Activated naive CD4-positive, alpha-beta T cell treated with anti-CD3 and anti-CD28 coated beads for 36 hours (primary cell): ENCODE measurements at regions not wholly inside any gene's neighbourhood (a gene's known extent, or its start where the extent isn't known, plus 50 kb on each side); places are given as distances from the start of the nearest gene placed in this dataset.

Experiments
- CTCF ChIA-PET: fragments of 350-600 bp; sonication (Branson Sonifier 250); formaldehyde crosslinking; loops from one replicate; lab custom pipeline; 2021; ENCODE audit warnings: antibody characterized with exemption; lab: Charles Lee
- DNase-seq: peaks from one replicate; pipeline ENCODE4 v3.0.0-alpha.2; 2020
- H3K27ac Mint-ChIP-seq: one replicate; pipeline ENCODE4 v1.8.0; 2021; ENCODE audit warnings: mild to moderate bottlenecking, mixed read lengths
- H3K27me3 Mint-ChIP-seq: one replicate; pipeline ENCODE4 v1.8.0; 2021; ENCODE audit warnings: low read depth, mixed read lengths
- H3K36me3 Mint-ChIP-seq: one replicate; pipeline ENCODE4 v1.8.0; 2021; ENCODE audit warnings: low read depth, mixed read lengths
- H3K4me1 Mint-ChIP-seq: one replicate; pipeline ENCODE4 v1.8.0; 2021; ENCODE audit warnings: low read depth, mixed read lengths
- H3K4me3 Mint-ChIP-seq: one replicate; pipeline ENCODE4 v1.8.0; 2021; ENCODE audit warnings: mild to moderate bottlenecking, moderate library complexity, mixed read lengths
- H3K9me3 Mint-ChIP-seq: one replicate; pipeline ENCODE4 v1.8.0; 2021; ENCODE audit warnings: mixed read lengths
- intact Hi-C: fragments of 100-400 bp; cut with micrococcal nuclease; formaldehyde crosslinking; loops from one replicate; pipeline ENCODE4 v1.15.1; 2023

DNA sequence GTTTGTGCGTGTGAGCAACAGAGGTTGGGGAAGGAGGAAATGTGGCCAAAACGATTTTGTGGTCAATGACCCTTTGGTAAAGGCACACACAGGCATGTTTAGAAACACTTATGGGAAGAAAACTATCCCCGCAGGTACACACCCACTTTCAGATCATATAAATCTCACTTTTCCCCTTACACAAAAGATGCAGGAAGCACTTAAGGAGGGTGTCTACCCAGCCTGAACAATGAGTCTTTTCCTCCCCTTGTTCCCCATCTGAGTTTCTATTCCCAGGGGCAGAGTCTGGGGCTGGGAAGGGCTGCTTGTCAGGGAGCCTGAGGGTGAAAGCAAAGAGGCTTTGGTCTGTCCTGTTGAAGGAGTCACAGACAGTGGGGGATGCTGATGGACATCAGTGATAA lies 193.2 kb upstream of the SALL4 start:
- no peaks in the 10 kb centered on the region for H3K9me3 Mint-ChIP-seq
- DNase-seq: no peak
- H3K27me3 Mint-ChIP-seq: no peaks in the 10 kb centered on the region
- intact Hi-C loops: no loop called here
- H3K4me3 Mint-ChIP-seq: no peak overlapping the region
- H3K4me1 Mint-ChIP-seq: no peaks in the 10 kb centered on the region
- H3K27ac Mint-ChIP-seq: no peak overlapping the region
- CTCF ChIA-PET: no interaction called here
- H3K36me3 Mint-ChIP-seq: no peaks in the 10 kb centered on the region

DNA sequence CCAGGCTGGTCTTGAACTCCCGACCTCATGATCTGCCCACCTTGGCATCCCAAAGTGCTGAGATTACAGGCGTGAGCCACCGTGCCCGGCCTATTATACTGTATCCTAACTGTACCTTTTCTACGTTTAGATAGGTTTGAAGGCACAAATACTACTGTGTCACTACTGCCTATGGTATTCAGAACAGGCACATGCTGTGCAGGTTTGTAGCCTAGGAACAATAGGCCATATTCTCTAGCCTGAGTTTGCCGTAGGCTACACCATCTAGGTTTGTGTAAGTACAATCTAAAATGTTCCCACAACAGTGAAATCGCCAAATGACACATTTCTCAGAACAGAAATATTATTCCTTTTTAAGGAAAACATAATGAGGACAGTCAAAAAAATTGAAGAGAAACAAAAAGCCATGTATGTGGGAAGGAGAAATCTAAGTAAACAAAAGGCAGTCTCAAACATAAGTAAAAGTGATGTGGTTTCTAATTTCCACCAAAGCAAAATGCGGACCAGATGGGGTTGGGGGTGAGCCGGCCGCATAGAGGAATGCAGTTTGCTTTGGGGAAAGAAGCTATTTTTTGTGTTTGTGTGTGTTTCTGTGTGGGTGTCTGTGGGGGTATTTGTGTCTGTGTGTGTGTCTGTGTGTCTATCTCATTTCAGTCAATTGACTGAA lies 192.6 kb upstream of the SALL4 start:
- no peaks in the 10 kb centered on the region for H3K9me3 Mint-ChIP-seq
- CTCF ChIA-PET: no interaction called here
- no peaks in the 10 kb centered on the region for H3K4me1 Mint-ChIP-seq
- no peaks in the 10 kb centered on the region for H3K27me3 Mint-ChIP-seq
- no peak overlapping the region for H3K4me3 Mint-ChIP-seq
- intact Hi-C loops: no loop called here
- H3K36me3 Mint-ChIP-seq: no peaks in the 10 kb centered on the region
- DNase-seq: no peak
- H3K27ac Mint-ChIP-seq: no peak overlapping the region

DNA sequence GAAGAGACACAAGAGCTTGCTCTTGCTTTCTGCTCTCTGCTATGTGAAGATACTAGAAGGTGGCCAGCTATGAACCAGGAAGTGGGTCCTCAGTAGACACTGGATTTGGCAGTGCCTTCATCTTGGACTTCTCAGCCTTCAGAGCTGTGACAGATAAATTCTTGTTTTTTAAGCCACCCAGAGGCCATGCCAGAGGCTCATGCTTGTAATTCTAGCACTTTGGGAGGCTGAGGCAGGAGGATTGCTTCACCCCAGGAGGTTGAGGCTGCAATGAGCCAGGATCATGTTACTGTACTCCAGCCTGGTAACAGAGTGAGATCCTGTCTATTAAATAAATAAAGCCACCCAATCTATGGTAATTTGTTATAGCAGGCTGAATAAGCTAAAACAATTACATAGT lies 185.5 kb upstream of the SALL4 start:
- H3K27me3 Mint-ChIP-seq: no peaks in the 10 kb centered on the region

DNA sequence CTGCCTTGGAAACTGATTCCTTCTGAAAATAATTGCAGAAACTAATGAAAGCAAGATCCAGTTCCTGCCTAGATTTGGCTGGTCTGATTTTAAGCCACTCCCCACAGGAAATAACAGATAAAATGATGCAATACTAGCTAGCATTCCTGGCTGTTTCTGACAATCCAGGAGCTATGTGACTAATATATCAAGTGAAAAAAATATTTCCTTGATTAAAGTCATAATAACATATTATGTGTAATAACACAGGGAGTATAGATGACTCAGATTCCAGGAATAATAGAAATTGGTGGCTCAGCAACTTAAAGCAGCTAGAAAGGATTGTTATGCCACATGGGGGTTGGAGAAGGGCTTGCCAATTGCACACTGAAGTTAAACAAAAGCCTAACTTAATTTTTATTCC lies 182.7 kb upstream of the SALL4 start:
- Mint-ChIP-seq H3K36me3 (no peaks in the 10 kb centered on the region), H3K27me3 (no peaks in the 10 kb centered on the region), H3K27ac (no peak overlapping the region), H3K9me3 (no peaks in the 10 kb centered on the region), H3K4me3 (no peak overlapping the region), H3K4me1 (peaks cover 2% of the 10 kb centered on the region)
- intact Hi-C loops: no loop called here
- CTCF ChIA-PET: no interaction called here
- no peak for DNase-seq

More for the DNA sequence above, 185.5 kb upstream of the SALL4 start:
- Mint-ChIP-seq H3K4me3 (no peak overlapping the region), H3K9me3 (no peaks in the 10 kb centered on the region), H3K36me3 (no peaks in the 10 kb centered on the region), H3K4me1 (peaks cover 2% of the 10 kb centered on the region), H3K27ac (no peak overlapping the region)
- no peak for DNase-seq
- CTCF ChIA-PET: interaction anchor here (0.6 kb wide), 1 partner anchor 364 kb away, joined by 3 read pairs; no protein-coding TSS in a partner anchor
- intact Hi-C loops: no loop called here

DNA sequence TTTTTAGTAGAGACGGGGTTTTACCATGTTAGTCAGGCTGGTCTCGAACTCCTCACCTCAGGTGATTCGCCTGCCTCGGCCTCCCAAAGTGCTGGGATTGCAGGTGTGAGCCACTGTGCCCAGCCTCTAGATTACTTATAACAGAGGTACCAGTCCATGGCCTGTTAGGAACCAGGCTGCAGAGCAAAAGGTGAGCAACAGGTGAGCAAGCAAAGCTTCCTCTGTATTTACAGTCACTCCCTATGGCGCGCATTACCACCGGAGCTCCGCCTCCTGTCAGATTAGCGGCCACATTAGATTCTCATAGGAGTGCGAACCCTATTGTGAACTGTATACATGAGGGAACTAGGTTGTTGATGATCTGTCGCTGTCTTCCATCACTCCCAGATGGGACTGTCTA lies 178.0 kb upstream of the SALL4 start:
- H3K27me3 Mint-ChIP-seq: no peaks in the 10 kb centered on the region
- peaks cover 2% of the 10 kb centered on the region for H3K4me1 Mint-ChIP-seq
- H3K36me3 Mint-ChIP-seq: no peaks in the 10 kb centered on the region
- peaks cover 5% of the 10 kb centered on the region for H3K9me3 Mint-ChIP-seq
- intact Hi-C loops: no loop called here
- no peak overlapping the region for H3K4me3 Mint-ChIP-seq
- H3K27ac Mint-ChIP-seq: no peak overlapping the region
- CTCF ChIA-PET: no interaction called here
- no peak for DNase-seq

DNA sequence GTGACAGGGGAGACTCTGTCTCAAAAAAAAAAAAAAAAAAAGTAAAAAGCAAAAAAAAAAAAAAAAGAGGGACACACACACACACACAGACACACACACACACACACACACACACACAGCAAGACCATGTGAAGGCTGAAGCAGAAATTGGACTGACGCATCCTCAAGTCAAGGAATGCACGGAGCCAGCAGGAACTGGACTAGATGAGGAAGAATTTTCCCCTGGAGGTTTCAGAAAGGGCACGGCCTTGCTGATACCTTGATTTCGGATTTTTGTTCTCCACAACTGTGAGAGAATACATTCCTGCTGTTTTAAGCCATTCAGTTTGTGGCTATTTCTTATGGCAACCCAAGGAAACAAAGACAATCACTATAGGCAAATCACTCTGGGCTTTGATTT lies 176.9 kb upstream of the SALL4 start:
- intact Hi-C loops: no loop called here
- H3K36me3 Mint-ChIP-seq: no peaks in the 10 kb centered on the region
- CTCF ChIA-PET: no interaction called here
- H3K4me1 Mint-ChIP-seq: no peaks in the 10 kb centered on the region
- peaks cover 5% of the 10 kb centered on the region for H3K9me3 Mint-ChIP-seq
- H3K4me3 Mint-ChIP-seq: no peak overlapping the region
- H3K27ac Mint-ChIP-seq: no peak overlapping the region
- no peak for DNase-seq
- no peaks in the 10 kb centered on the region for H3K27me3 Mint-ChIP-seq

DNA sequence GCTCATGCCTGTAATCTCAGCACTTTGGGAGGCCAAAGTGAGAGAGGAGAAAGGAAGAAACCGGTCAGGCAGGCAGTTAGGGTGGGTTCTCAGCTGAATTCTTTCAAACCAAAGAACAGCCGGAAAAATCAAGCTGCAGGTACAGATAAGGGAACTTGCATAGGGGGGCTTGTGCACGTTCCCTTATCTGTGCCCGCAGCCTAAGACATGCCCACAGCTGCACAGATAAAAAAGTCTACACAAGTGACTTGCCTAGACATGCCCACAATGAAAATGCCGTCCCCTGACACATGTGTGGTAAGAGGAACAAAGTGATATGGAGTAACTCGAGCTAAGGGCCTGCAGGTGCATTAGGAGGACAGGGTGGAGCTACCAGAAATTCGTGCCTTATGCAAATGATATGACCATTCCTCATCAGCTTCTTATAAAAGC lies 175.8 kb upstream of the SALL4 start:
- Mint-ChIP-seq H3K36me3 (no peaks in the 10 kb centered on the region), H3K9me3 (peaks cover 5% of the 10 kb centered on the region), H3K4me1 (no peaks in the 10 kb centered on the region), H3K4me3 (no peak overlapping the region), H3K27ac (no peak overlapping the region), H3K27me3 (no peaks in the 10 kb centered on the region)
- intact Hi-C loops: no loop called here
- DNase-seq: no peak
- CTCF ChIA-PET: interaction anchor here (0.7 kb wide), 1 partner anchor 991 kb away, joined by 3 read pairs; no protein-coding TSS in a partner anchor

DNA sequence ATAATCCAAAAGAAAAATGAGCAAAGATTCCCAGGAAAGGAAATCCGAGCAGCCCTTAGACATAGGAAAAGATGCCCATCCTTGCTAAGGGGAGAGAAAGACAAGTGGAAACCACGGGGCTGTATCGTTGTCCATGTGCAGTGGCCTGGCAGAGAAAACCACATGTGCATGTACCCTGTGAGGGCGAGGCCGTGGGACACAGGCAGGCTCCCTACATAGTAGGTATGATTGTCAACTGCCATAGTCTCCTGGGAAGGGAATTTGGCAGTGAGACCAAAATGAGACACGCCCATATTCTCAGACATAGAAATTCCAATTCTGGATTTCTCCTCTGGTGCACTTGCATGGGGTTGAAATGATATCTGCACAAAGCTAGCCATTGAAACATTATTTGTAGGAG lies 169.7 kb upstream of the SALL4 start:
- intact Hi-C loops: no loop called here
- H3K9me3 Mint-ChIP-seq: no peaks in the 10 kb centered on the region
- H3K27me3 Mint-ChIP-seq: peaks cover 4% of the 10 kb centered on the region
- no peak overlapping the region for H3K27ac Mint-ChIP-seq
- no peaks in the 10 kb centered on the region for H3K4me1 Mint-ChIP-seq
- H3K36me3 Mint-ChIP-seq: no peaks in the 10 kb centered on the region
- H3K4me3 Mint-ChIP-seq: no peak overlapping the region
- CTCF ChIA-PET: interaction anchor here (0.6 to 1.8 kb wide), 2 partner anchors 111 to 303 kb away, joined by 3 to 4 read pairs; no protein-coding TSS in a partner anchor
- DNase-seq: no peak

DNA sequence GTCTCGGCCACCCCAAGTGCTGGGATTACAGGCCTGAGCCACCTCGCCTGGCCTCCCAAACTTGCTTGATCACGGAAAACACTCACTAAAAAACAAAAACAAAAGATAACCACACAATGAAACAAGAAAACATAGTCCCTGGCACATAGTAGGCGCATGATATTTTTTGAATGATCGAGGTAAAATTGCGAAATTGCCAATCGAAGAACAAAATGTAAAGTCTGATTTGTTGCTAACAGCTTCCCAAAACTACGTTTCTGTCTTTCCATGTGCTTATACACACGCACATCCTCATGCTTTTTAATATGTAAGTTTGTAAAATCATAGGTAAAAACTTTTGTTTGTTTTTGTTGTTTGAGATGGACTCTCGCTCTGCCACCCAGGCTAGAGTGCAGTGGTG lies 168.5 kb upstream of the SALL4 start:
- peaks cover 4% of the 10 kb centered on the region for H3K27me3 Mint-ChIP-seq
- H3K9me3 Mint-ChIP-seq: no peaks in the 10 kb centered on the region
- no peak for DNase-seq
- H3K27ac Mint-ChIP-seq: no peak overlapping the region
- no peaks in the 10 kb centered on the region for H3K36me3 Mint-ChIP-seq
- H3K4me3 Mint-ChIP-seq: no peak overlapping the region
- H3K4me1 Mint-ChIP-seq: no peaks in the 10 kb centered on the region
- intact Hi-C loops: no loop called here
- CTCF ChIA-PET: interaction anchor here (1.8 kb wide), 1 partner anchor 112 kb away, joined by 4 read pairs; no protein-coding TSS in a partner anchor

DNA sequence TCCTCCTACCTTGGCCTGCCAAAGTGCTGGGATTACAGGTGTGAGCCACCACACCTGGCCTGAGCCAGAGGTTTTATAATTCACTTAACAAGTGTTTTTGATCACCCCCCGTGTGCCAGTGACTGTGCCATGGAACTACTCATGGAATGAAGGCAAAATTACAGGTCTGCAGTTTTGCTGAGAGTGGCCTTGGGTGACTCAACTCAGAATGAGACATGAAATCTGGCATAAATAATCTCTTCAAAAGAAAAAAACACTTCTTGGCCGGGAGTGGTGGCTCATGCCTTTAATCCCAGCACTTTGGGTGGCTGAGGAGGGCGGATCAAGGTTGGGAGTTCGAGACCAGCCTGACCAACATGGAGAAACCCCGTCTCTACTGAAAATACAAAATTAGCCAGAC lies 166.9 kb upstream of the SALL4 start:
- no peaks in the 10 kb centered on the region for H3K4me1 Mint-ChIP-seq
- no peaks in the 10 kb centered on the region for H3K36me3 Mint-ChIP-seq
- CTCF ChIA-PET: no interaction called here
- intact Hi-C loops: no loop called here
- H3K4me3 Mint-ChIP-seq: no peak overlapping the region
- no peaks in the 10 kb centered on the region for H3K9me3 Mint-ChIP-seq
- DNase-seq: no peak
- H3K27ac Mint-ChIP-seq: no peak overlapping the region
- peaks cover 4% of the 10 kb centered on the region for H3K27me3 Mint-ChIP-seq

DNA sequence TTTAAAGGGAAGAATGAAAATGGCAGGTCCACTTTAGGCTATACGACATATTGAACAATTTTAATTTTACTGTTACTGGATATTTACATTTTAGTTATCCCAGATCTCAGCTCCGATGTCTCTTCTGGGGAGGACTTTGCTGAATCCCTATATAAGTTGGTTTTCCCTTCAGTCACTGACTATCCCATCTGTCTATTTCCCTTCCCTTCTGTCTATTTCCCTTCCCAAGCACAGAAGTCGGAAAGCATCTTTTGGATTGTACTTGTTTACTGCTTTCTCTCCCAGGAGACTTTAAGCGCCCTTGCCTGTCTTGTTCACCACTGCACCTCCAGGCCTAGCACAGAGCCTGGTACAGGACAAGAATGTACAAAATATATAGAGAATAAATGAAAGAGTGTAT lies 165.8 kb upstream of the SALL4 start:
- Mint-ChIP-seq H3K4me1 (no peaks in the 10 kb centered on the region), H3K27ac (no peak overlapping the region), H3K4me3 (no peak overlapping the region), H3K27me3 (peaks cover 6% of the 10 kb centered on the region), H3K9me3 (no peaks in the 10 kb centered on the region), H3K36me3 (no peaks in the 10 kb centered on the region)
- intact Hi-C loops: no loop called here
- CTCF ChIA-PET: no interaction called here
- no peak for DNase-seq

DNA sequence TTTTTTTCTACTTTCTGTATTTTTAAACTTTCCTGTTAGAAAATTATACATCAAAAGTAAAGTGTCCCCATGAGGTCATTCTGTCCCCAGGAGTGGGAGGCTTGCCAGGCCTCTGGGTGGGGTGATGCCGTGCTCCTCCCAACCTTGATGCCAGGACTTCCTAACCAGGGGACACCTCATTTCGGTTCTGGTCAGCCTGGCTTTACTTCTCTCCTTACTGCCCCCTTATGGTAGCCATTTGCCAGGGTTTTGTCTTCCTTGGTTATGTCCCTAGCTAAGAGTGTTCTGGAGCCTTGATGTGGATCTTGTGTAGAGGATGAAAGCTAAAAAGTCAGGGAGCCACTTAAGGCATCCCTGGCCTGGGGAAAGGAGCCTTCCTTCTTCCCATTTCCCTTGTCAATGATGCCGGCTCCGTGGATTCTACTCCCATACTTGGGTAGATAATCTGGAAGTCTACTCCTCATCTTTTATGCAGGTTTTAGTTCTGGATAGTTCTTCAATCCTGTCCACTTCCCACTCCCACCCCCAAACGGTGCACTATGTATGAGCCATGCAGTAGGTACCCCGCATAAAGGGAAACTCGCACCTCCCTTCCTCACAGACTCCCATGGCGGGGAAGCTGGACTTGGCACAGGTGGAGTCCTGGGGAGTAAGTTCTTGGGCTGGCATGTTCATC lies 164.1 kb upstream of the SALL4 start:
- no peak overlapping the region for H3K4me3 Mint-ChIP-seq
- CTCF ChIA-PET: interaction anchor here (1.2 to 1.7 kb wide), 2 partner anchors 162 to 167 kb away, joined by 3 to 6 read pairs; no protein-coding TSS in a partner anchor
- no peak overlapping the region for H3K27ac Mint-ChIP-seq
- H3K27me3 Mint-ChIP-seq: peaks cover 8% of the 10 kb centered on the region
- no peaks in the 10 kb centered on the region for H3K9me3 Mint-ChIP-seq
- no peaks in the 10 kb centered on the region for H3K36me3 Mint-ChIP-seq
- DNase-seq: peak; percentile 19
- no peaks in the 10 kb centered on the region for H3K4me1 Mint-ChIP-seq
- intact Hi-C loops: no loop called here
